HG03064 (cell line): ENCODE measurements at regions not wholly inside any gene's neighbourhood (a gene's known extent, or its start where the extent isn't known, plus 50 kb on each side); places are given as distances from the start of the nearest gene placed in this dataset.
"Not testable (repeated sequence)": the region's sequence is repeated elsewhere in the genome, so short reads cannot be mapped to it uniquely, and the experiment has no call there.

ENCODE experiments used
- ATAC-seq: cut with Tn5 transposase; IDR thresholded peaks from one replicate; pipeline ENCODE4 v1.9.1; 2021; ENCODE audit warnings: low read depth; ENCODE audit not compliant: unreplicated experiment

DNA sequence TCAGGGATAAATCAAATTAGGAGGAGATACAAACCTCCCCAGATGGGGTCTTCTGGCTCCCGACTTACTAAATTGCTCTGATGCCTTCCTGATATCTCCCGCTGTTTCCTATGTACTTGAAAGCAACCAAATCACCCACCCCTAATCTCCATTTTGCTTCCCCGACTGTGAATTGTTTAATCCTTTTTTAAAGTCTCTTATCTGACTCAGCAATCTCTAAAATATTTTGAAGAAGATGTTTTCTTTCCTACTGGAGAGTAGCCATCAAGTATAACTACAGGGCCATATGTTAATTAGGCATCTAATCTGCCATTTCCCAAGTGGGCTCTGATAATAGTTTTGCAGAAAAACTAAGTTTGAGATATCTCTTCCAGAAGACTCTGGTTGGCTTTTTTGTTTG, 365.2 kb upstream of the MAF start:
- ATAC-seq: no peak

DNA sequence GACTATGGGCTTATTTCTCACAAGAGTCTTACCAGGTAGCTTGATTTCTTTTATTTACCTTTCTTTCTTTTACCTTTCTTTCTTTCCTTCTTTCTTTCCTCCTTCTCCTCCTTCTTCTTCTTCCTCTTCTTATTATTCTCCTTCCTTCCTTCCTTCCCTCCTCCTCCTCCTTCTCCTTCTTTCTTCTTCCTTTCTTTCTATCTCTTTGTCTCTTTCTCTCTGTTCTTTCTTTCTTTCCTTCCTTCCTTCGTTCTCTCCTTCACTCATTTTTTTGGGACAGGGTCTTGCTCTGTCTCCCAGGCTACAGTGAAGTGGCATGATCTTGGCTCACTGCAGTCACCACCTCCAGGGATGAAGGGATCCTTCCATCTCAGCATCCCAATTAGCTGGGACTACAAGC, 363.6 kb upstream of the MAF start:
- no peak for ATAC-seq

DNA sequence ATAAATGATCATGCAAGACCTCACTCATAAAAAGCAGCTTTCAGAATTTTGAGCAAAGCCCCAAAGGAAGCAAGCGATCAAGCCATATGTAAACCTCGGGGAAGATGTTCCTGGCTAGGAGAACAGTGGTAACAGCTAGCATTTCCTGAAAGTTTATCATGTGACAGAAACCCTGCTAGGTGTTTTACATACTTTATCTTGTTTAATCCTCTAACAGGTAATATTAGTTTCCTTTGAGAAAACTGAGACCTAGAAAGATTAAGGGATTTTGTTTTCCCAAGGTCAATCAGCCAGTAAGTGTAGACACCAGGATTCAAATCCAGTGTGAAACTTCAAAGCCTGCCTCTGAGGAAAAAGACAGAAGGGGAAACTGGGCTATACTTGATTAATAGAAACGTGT, 362.4 kb upstream of the MAF start:
- no peak for ATAC-seq

DNA sequence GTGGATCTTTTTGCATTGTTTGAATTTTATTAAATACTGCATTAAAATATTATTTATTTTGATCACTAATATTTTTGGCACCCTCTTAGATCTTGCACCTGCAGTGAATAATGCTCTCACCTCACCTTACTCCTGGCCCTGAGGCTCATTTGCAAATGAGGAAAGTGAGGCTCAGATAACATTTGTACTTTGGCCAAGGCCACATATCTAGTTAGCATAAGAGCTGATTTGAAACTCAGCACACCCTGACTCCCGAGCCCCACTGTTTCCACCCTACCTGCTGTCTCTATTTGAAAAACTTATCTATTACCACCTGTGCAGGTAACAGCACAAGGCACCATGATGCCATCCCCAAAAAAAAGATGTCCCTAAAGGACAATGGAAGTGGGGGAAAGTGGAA, 358.7 kb upstream of the MAF start:
- ATAC-seq: no peak

DNA sequence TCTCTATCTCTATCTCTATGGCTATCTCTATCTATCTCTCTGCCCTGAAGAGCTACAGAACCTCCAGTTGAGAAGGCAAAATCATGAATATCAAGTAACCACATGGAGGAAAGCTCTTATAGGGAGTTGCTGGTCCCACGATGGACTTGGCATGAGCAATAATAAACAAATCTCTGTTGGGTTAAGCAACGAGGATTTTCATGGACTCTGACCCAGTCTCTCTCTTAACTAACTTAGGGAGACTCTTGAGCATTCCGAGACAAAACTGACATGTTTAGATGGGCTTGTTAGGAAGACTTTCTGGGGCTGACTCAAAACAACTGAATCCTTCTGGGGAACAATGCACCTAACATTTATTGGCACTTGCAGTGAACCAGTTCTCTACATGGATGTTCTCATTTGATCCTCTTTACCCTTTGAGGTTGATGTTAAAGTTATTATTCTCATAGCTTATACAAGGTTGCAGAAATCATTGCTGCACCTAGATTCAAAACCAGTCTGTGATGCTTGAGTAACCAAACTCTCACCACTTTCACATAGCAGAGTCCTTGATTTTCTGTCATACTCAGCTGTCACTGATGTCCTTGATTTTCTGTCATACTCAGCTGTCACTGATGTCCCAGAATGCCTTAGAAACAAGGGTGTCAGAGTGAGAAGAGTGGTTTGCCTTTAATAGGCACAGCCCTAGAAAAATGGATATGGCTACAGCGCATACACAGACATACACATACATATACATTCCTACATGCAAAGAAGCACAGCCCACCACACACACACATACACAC, 354.6 kb upstream of the MAF start:
- no peak for ATAC-seq

DNA sequence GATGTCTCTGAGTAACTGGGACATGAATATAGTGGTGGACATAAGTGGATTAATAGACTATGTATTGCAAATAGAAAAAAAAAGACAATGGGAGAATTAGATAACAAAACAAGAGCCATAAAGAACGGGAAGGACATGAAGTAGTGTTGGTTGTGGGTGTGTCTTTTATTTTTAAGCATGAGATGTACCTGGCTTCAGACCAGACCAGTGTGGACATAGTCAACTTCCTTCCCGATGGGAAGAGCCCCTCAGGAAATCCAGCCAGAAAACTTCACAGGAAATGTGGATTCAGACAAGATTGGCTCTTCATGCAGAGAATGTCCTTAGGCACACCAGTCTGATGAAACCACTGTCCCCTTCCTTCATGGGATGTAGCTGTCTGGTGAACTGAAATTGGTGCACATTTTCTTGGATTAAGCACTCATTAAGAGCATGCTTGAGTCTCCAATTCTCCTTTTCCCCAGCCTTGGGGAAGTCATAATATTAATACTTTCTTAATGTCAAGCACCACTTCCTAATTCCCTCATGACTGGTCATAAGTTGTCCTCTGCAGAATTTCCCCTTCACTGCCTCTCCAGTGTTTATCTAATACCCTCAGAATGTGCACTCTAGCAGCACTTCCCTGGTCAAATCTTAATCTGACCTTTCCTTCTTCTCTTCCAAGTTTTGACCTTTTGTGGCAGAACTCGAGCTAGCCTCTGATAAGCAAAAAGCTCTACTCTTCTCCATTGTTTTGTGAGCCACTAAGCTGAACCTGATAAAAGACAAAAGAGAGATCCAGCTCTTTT, 350.6 kb upstream of the MAF start:
- ATAC-seq: no peak

DNA sequence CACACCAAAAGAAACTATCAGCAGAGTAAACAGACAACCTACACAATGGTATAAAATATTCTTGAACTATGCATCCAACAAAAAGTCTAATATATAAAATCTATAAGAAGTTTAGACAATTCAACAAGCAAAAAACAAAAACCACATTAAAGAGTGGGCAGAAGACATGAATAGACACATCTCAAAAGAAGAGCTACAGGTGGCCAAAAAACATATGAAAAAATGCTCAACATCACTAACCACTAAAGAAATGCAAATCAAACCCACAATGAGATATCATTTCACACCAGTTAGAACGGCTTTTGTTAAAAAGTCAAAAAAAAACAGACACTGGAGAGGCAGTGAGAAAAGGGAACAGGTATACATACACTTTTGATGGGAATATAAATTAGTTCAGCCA, 348.9 kb upstream of the MAF start:
- ATAC-seq: no peak

DNA sequence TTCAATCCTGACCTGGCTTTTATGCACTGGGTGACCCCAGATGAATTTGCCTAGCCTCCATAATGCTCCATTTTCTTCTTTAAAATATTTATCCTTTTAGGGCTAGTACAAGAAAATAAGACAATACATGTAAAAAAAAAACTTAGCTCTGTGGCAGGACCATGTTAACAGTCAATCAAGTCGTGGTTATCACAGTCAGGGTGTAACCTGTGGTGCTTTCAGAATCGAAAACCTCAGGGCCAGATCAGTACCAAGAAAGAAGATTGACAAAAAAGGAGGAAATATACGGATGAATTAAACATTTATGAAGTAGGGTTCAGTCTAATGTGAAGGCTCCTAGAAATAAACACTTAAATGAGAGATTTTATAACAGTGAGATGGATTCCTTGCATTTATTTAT, 347.2 kb upstream of the MAF start:
- no peak for ATAC-seq

DNA sequence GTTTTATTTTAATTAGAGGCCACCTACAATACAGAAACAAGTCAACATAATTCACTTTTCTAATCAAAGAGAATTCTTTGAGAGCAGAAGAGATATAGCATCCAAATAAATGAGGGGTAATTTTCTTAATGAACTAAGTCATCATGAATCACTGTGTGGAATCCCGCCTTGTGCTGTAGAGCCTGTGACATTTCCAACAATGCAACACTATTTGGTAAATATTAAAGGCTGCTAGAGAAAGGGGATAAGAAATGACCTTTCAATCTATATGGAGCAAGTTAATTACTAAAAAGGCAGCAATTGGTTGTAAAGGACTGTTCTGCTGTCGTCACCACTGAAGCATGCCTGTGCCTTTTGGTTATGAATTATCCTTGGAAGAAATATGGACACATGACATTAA, 345.7 kb upstream of the MAF start:
- ATAC-seq: no peak

DNA sequence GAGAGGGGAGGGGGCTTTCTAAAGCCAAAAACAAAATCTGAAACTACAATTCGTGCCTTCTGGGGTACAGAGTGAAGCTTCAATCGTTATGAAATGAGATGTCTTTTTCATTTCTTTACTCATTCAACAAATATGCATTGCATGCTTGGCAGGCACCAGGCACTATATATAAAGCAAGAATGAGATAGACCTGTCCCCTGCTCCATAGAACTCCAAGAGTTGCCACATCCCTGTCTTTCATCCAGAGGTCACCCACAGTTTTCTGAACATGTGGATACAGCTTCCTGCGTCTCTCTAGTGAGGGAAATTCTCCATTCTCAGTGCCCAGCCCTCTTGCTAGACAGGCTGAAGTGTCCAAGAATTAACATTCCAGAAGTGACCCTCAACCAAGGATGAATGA, 343.2 kb upstream of the MAF start:
- ATAC-seq: no peak

DNA sequence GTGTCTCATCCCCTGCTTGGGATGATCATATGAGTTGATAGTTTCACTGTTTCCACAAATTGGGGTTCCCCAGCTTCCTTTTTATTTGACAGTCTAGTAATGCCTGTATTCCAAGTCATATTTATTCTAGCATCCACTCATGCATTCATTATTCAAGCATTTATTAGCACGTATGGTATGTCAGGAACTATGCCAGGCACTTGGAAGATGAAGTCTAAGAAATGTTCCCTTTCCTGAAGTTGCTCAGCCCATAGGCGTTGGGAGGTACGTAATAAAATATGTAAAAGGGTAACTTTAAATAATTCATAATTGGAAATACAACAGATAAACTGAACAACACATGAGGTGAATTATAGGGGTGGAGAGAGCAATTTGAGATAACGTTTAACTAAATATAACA, 338.0 kb upstream of the MAF start:
- no peak for ATAC-seq

DNA sequence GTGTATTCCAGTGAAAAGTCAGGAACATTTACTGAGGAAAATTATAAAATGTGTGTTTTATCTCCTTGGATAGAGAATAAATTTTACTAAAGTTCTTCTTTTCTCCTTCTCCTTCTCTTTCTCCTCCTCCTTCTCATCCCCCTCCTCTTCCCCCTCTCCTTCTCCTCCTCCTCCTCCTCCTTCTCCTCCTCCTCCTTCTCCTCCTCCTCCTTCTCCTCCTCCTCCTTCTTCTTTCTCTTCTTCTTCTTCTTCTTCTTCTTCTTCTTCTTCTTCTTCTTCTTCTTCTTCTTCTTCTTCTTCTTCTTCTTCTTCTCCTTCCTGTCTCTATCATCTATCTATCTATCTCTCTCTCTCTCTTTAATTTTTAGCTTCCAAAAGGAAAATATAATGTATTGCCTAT, 337.1 kb upstream of the MAF start:
- ATAC-seq: not testable (repeated sequence)

DNA sequence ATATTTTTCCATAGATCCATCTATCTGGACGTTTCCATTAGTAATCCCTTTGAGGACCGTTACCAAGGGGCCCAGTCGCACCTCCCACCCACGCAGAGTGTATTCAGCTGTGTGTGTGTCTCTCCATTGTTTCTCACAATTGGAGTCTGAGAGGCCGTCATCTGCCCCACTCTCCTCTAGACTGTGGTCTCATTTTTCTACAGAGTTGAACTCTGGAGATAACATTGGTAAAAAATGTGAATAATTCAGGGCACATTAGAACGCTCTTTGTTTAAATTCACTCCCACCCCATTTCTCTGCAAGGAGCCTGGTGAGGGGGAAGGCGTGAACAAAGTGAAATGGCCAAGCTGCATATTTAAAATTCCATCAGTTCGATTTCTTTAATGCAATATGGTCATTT, 333.1 kb upstream of the MAF start:
- ATAC-seq: no peak

DNA sequence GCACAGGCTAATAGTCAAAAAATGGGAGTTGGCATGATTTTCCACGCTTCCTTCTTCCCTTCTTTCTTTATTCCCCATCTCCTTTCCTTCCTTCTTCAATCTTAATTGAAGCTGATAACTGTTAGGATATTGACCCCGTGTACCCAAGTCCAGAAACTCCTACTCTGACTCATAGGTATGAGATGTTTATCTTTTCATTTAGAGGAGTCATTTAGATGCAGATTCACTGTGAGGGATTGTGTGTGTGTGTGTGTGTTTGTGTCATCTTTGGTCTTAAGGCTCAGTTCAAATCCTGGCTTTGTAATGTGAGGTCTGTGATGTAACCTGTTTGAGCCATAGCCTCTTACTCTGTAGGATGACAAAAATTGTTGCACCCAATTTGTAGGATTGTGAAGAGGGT, 332.0 kb upstream of the MAF start:
- ATAC-seq: no peak

DNA sequence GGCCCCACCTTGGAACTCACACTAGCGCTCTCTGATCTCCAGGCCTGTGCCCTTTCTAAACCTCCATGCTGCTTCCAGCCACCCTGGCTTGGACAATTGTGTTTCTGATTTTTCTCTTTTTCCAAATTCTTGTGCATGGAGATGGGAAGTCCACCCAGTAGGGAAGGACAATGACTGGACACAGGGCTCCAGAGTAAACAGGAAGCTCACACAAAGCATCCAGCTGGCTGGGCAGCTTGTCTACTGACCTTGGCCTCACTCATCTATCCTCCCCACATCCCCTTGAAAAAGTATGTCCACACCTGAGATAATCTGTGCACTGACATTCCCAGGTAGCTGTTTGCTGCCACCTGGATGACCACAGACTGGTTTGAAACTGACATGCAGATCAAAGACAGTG, 331.2 kb upstream of the MAF start:
- no peak for ATAC-seq

DNA sequence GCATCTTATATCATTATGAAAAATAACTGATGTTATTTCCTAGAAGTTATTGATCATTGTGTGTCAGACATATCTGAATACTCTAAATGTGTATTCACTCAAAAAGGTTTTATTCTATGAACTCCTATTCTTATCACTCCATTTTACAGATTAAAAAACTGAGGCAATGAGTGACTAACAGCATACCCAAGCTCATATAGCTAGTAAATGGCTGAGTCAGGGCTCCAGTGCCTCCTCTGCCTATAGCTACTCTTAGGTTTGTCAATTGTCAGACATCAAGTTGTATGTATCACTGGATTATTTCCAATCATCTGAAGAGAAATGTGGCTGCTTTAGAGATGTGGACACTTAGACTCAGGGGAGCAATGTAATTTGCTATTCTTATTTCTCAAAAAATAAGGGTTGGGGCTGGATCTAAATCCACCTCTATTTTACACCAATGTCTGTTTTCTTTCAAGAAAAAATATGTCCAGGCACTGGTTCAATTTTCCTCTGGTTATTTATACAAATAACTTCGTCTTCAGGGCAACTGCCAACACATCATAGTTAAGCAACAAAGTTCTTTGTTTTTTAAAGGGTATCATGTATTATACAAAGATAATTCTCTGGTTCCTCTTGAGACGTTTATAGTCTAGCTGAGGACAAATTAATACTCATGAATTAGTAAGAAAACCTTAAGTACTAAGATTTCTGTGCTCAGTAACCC, 328.9 kb upstream of the MAF start:
- ATAC-seq: no peak

DNA sequence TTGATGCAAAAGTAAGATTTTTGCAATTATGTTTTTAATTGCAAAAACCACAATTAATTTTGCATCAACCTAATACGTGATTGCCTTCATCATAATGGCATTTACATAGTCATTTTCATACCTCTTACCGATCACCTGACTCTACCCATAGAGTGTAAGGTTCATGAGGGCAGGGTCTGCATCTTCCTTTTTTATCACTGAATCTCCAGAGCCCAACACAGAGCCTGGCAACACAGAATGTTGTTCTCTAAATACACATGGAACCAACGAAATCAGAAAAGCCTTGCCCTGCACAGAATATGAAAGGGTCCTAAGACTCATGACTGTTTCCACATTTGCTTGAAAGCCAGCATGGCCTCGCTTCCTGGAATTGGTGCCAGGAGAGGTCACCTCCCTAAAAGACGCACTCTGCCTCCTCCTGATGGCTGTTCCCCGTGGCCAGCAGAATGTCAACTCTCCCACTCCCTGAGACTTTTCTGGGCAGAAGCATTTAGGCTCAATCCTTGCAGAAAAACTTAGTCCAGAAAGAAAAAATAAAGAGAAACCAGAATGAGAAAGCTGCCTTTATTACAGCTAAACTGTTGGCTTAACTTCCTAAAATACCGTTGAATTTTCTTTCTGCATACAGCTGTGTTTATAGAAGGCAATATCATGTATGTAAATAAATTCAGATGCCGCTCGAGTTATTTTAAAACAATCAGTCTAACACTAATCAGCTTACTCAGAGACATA, 327.8 kb upstream of the MAF start:
- no peak for ATAC-seq

DNA sequence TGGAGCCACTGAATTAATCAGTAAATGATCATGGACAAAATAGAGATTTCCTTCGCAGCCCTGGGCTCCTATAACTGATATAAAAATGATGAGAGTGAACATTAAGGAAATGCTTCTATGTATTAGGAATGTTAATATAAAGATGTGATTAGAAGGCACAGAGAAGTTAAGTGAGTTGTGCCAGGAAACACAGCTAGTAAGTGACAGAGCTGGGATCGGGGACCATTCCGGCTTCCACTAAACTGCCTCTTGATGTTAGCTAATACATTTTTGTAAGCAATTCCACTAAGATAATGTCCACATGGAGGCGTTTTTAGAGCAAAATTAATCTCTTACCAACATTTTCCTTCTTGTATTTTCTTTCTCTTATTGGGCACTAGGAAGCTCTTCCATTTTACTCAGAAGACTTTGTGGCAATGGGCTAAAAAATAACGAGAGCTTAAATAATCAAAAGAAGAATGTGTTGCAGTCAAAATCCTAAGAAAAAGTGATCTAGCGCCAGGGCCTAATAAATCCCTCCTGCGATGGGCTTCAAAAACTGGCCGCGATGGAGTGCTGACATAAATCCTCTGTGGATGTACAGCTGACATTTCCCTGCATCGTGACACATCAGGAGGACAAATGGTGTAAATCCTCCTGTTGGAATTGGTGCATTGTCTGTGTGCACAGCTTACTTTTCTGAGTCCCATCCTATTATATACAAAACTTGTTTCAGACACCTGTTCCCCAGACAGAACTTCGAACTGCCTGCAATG, 326.1 kb upstream of the MAF start:
- ATAC-seq: no peak

DNA sequence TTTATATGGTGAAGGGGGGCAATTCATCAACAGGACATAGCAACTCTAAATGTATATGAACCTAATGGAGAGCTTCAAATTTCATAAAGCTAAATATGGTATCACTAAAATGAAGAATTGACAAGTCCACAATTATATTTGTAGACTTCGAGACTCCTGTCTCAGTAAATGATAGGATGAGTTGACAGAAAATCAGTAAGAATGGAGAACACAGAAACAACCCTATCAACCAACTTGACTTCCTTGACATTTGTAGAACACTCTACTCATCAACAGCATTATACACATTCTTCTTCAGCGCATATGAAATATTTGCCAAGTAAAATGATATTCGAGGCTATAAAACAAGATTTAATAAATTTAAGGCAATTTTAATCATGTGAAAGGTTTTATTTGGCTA, 322.9 kb upstream of the MAF start:
- no peak for ATAC-seq

DNA sequence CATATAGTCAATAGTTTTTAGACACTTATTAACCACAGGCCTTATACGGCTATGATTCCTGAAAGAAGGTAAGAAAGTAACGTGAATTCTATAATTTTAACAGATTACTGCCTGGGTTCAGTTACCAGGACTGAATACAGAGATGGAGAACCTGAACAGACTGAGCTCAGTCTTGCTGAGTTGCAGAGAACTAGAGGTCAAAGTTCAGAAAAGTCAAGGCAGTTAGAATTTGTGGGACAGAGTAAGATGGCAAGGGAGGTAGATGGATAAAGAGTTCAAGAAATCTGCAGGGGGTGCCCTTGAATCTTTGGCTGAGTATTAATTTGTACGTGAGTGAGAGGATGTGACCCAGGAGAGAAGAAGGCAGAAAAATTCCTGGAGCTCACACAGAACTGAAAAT, 320.1 kb upstream of the MAF start:
- no peak for ATAC-seq
